ENCODE measurements at regions not wholly inside any gene's neighbourhood (a gene's known extent, or its start where the extent isn't known, plus 50 kb on each side); places are given as distances from the start of the nearest gene placed in this dataset.

DNA sequence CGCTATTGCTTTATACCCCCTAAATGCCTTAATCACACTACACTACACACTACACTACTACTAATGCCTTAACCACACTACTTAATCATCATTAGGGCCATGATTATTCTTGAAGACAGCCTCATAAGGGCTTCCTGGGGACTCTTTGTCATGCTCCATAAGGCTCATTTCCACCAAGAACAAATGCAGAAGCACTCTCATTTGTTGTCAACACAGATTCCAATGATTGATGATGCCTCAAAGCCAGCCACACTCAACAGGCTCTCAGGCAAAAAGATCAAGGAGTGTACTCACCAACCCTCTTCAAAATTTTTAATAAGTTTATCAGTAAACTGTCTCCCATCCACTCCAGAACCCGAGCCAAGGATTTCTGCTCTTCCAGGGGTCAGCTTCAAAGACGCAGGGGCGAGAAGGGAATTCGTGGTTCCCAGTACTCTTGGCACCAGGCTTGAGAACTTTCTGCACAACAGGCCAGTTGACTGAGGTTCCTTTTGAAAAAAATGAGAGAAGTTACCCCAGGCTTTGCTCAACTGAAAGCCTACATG lies 204.7 kb upstream of the GUCY1A2 start:
- TF ChIP-seq FOXA1 (IDR thresholded peaks at IDR 0.05): no peak
- TF ChIP-seq FOXM1 (IDR thresholded peaks at IDR 0.05; ENCODE audit: borderline replicate concordance): no peak
- TF ChIP-seq HDGF (IDR thresholded peaks at IDR 0.05; ENCODE audit: borderline replicate concordance): no peak
- no peak for TF ChIP-seq SP1 (IDR thresholded peaks at IDR 0.05)
- no peak for TF ChIP-seq FOXK2 (IDR thresholded peaks at IDR 0.05)
- TF ChIP-seq SUZ12 (IDR thresholded peaks at IDR 0.05): no peak
- TF ChIP-seq ZNF384 (IDR thresholded peaks at IDR 0.05): no peak
- TF ChIP-seq CTBP1 (IDR thresholded peaks at IDR 0.05; ENCODE audit: borderline replicate concordance): no peak
- no peak for TF ChIP-seq ARNT (IDR thresholded peaks at IDR 0.05)
- no peak for TF ChIP-seq NFRKB (IDR thresholded peaks at IDR 0.05)
- TF ChIP-seq, protein P1, sequence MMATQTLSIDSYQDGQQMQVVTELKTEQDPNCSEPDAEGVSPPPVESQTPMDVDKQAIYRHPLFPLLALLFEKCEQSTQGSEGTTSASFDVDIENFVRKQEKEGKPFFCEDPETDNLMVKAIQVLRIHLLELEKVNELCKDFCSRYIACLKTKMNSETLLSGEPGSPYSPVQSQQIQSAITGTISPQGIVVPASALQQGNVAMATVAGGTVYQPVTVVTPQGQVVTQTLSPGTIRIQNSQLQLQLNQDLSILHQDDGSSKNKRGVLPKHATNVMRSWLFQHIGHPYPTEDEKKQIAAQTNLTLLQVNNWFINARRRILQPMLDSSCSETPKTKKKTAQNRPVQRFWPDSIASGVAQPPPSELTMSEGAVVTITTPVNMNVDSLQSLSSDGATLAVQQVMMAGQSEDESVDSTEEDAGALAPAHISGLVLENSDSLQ (IDR thresholded peaks at IDR 0.05): no peak
- no peak for TF ChIP-seq TARDBP (IDR thresholded peaks at IDR 0.05)

Measured in HEK293T (cell line).